Activated T-cell treated with anti-CD3 and anti-CD28 coated beads, Interleukin-2, amount 50 U/mL, for 72 hours (primary cell): ENCODE measurements at regions not wholly inside any gene's neighbourhood (a gene's known extent, or its start where the extent isn't known, plus 50 kb on each side); places are given as distances from the start of the nearest gene placed in this dataset.

Source experiments
- ATAC-seq, 2 donors: fragments of 150-1000 bp; cut with Tn5 transposase; replicated peaks in 1 of 2; 2 replicates each; pipeline ENCODE4 v1.10.0; 2021; ENCODE audit warnings: moderate library complexity in 2 of 2, mild to moderate bottlenecking in 1 of 2
- DNase-seq, 2 donors: peaks; one replicate each; pipeline ENCODE4 v3.0.0; 2021 to 2022; ENCODE audit warnings: mixed read lengths in 1 of 2
- H3K27ac Mint-ChIP-seq: one replicate; pipeline ENCODE4 v1.8.0; 2022; ENCODE audit warnings: mild to moderate bottlenecking, moderate library complexity, mixed read lengths
- H3K27me3 Mint-ChIP-seq: one replicate; pipeline ENCODE4 v1.8.0; 2022; ENCODE audit warnings: low read depth, mixed read lengths
- H3K36me3 Mint-ChIP-seq, 2 donors: one replicate each; pipeline ENCODE4 v1.8.0; 2022; ENCODE audit warnings: mixed read lengths in 2 of 2, mild to moderate bottlenecking in 1 of 2; ENCODE audit not compliant: insufficient read depth in 2 of 2
- H3K4me1 Mint-ChIP-seq: one replicate; pipeline ENCODE4 v1.8.0; 2022; ENCODE audit warnings: low read depth, mixed read lengths
- H3K4me3 Mint-ChIP-seq, 2 donors: one replicate each; pipeline ENCODE4 v1.8.0; 2022; ENCODE audit warnings: mild to moderate bottlenecking in 2 of 2, mixed read lengths in 2 of 2, moderate library complexity in 2 of 2
- H3K9me3 Mint-ChIP-seq, 2 donors: one replicate each; pipeline ENCODE4 v1.8.0; 2022; ENCODE audit warnings: mixed read lengths in 2 of 2

DNA sequence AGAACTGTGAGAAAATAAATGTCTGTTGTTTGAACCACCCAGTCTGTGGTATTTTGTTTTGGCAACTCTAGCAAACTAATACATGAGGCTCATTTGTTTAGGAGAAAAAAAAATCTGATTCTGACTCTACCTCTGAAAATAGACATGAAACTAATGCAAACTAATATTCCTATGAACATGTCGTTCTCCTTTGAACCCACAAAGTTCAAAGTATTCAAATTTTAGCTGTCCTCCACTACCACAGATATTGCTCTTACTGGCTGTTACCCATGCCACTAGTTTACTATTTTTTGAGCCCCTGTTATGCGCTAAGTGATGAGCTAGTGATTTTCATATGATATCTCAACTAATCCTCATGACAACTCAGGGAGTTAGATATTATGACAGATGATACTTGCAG, 58.8 kb upstream of the ZNF804B start:
- no peaks in the 10 kb centered on the region for H3K27me3 Mint-ChIP-seq
- H3K9me3 Mint-ChIP-seq: no peaks in the 10 kb centered on the region
- H3K36me3 Mint-ChIP-seq: no peaks in the 10 kb centered on the region
- DNase-seq (no peak), ATAC-seq (no peak)
- no peak overlapping the region for H3K27ac Mint-ChIP-seq
- no peak overlapping the region for H3K4me3 Mint-ChIP-seq
- no peaks in the 10 kb centered on the region for H3K4me1 Mint-ChIP-seq

- H3K9me3 Mint-ChIP-seq: no peaks in the 10 kb centered on the region
- no peak for ATAC-seq
- no peak overlapping the region for H3K27ac Mint-ChIP-seq
- H3K4me3 Mint-ChIP-seq: no peak overlapping the region
- no peak for DNase-seq
- no peaks in the 10 kb centered on the region for H3K36me3 Mint-ChIP-seq
- no peaks in the 10 kb centered on the region for H3K27me3 Mint-ChIP-seq
- no peaks in the 10 kb centered on the region for H3K4me1 Mint-ChIP-seq
Measured at GRCh38 chr7:88694207-88694606, 65.3 kb upstream of the ZNF804B start.

GRCh38 chr7:88693131-88693530, 66.4 kb upstream of the ZNF804B start:
- no peak for DNase-seq
- no peaks in the 10 kb centered on the region for H3K4me1 Mint-ChIP-seq
- H3K27me3 Mint-ChIP-seq: no peaks in the 10 kb centered on the region
- H3K27ac Mint-ChIP-seq: no peak overlapping the region
- H3K36me3 Mint-ChIP-seq: no peaks in the 10 kb centered on the region
- no peak overlapping the region for H3K4me3 Mint-ChIP-seq
- no peak for ATAC-seq
- no peaks in the 10 kb centered on the region for H3K9me3 Mint-ChIP-seq

GRCh38 chr7:88692493-88692892, 67.0 kb upstream of the ZNF804B start:
- Mint-ChIP-seq H3K4me3 (no peak overlapping the region), H3K27me3 (no peaks in the 10 kb centered on the region), H3K4me1 (no peaks in the 10 kb centered on the region), H3K36me3 (no peaks in the 10 kb centered on the region), H3K9me3 (no peaks in the 10 kb centered on the region), H3K27ac (no peak overlapping the region)
- DNase-seq (no peak), ATAC-seq (no peak)

DNA sequence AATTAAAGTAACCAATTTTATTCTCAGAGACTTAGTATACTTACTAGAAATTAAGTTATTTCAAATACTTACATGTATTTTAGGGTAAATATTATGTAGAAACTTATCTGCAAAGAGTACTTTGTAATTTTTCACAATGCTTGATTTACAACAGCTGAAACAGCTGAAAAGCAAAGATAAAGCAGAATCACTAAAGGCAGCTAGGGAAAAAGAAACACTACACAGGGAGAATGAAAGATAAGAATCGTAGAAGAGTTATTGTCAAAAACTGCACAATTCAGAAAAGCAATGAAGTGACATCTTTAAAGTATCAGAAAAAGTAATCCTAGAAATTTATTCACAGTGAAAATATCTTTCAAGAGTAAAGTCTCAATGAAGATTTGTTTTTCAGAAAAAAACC, 69.7 kb upstream of the ZNF804B start:
- peaks cover 0 to 4% of the 10 kb centered on the region in 2 donors for H3K9me3 Mint-ChIP-seq
- no peak overlapping the region for H3K4me3 Mint-ChIP-seq
- DNase-seq (no peak), ATAC-seq (no peak)
- H3K27ac Mint-ChIP-seq: no peak overlapping the region
- no peaks in the 10 kb centered on the region for H3K36me3 Mint-ChIP-seq
- no peaks in the 10 kb centered on the region for H3K27me3 Mint-ChIP-seq
- H3K4me1 Mint-ChIP-seq: no peaks in the 10 kb centered on the region

DNA sequence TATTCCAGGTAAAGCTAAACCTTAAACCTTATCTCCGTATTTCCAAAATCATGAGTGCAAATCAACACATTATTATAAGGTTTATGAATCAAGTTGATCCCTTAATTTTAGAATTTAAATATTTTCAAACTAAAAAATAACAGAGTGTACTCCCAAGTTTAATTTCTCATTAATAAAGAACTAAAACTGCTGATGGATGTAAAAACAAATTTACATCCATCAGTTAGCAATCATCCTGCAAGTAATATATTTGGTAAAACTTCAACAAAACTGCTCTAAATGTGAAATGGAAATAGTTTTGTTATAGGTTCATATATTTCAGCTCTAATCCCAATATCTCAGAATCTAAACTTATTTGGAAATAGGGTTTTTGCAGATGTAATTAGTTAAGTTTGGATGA, 71.3 kb upstream of the ZNF804B start:
- Mint-ChIP-seq H3K9me3 (peaks cover 0 to 4% of the 10 kb centered on the region in 2 donors), H3K27me3 (no peaks in the 10 kb centered on the region), H3K4me1 (no peaks in the 10 kb centered on the region), H3K4me3 (no peak overlapping the region), H3K36me3 (no peaks in the 10 kb centered on the region), H3K27ac (no peak overlapping the region)
- DNase-seq (no peak), ATAC-seq (no peak)

- Mint-ChIP-seq H3K27ac (no peak overlapping the region), H3K4me3 (no peak overlapping the region)
- no peak for ATAC-seq
Measured at GRCh38 chr7:88686468-88687229, 72.9 kb upstream of the ZNF804B start.

GRCh38 chr7:88681682-88682081, 77.8 kb upstream of the ZNF804B start:
- Mint-ChIP-seq H3K36me3 (no peaks in the 10 kb centered on the region), H3K9me3 (peaks cover under 1 to 4% of the 10 kb centered on the region in 2 donors), H3K4me3 (no peak overlapping the region), H3K27me3 (no peaks in the 10 kb centered on the region), H3K27ac (no peak overlapping the region), H3K4me1 (no peaks in the 10 kb centered on the region)
- ATAC-seq: no peak
- no peak for DNase-seq

More at GRCh38 chr7:88686468-88687229, 72.9 kb upstream of the ZNF804B start:
- H3K27me3 Mint-ChIP-seq: no peaks in the 10 kb centered on the region
- DNase-seq: no peak
- H3K36me3 Mint-ChIP-seq: no peaks in the 10 kb centered on the region
- H3K9me3 Mint-ChIP-seq: peaks cover 0 to 4% of the 10 kb centered on the region in 2 donors
- no peaks in the 10 kb centered on the region for H3K4me1 Mint-ChIP-seq

- H3K36me3 Mint-ChIP-seq: no peaks in the 10 kb centered on the region
- ATAC-seq: no peak
- H3K27ac Mint-ChIP-seq: no peak overlapping the region
- H3K4me1 Mint-ChIP-seq: no peaks in the 10 kb centered on the region
- no peak for DNase-seq
- no peak overlapping the region for H3K4me3 Mint-ChIP-seq
- peaks cover 0 to 5% of the 10 kb centered on the region in 2 donors for H3K9me3 Mint-ChIP-seq
- H3K27me3 Mint-ChIP-seq: no peaks in the 10 kb centered on the region
Measured at GRCh38 chr7:88670536-88670935, 89.0 kb upstream of the ZNF804B start.

- no peaks in the 10 kb centered on the region for H3K36me3 Mint-ChIP-seq
- H3K4me3 Mint-ChIP-seq: no peak overlapping the region
- H3K4me1 Mint-ChIP-seq: no peaks in the 10 kb centered on the region
- H3K27me3 Mint-ChIP-seq: no peaks in the 10 kb centered on the region
- ATAC-seq (no peak), DNase-seq (no peak)
- H3K9me3 Mint-ChIP-seq: peaks cover 0 to 5% of the 10 kb centered on the region in 2 donors
- H3K27ac Mint-ChIP-seq: no peak overlapping the region
Measured at GRCh38 chr7:88669913-88670312, 89.6 kb upstream of the ZNF804B start.

- no peaks in the 10 kb centered on the region for H3K4me1 Mint-ChIP-seq
- H3K4me3 Mint-ChIP-seq: no peak overlapping the region
- H3K27me3 Mint-ChIP-seq: no peaks in the 10 kb centered on the region
- no peak for DNase-seq
- H3K36me3 Mint-ChIP-seq: no peaks in the 10 kb centered on the region
- ATAC-seq: no peak
- H3K27ac Mint-ChIP-seq: no peak overlapping the region
- peaks cover 0 to 8% of the 10 kb centered on the region in 2 donors for H3K9me3 Mint-ChIP-seq
Measured at GRCh38 chr7:88668591-88668990, 90.9 kb upstream of the ZNF804B start.

- Mint-ChIP-seq H3K27me3 (no peaks in the 10 kb centered on the region), H3K36me3 (no peaks in the 10 kb centered on the region), H3K4me1 (no peaks in the 10 kb centered on the region), H3K9me3 (peaks cover 0 to 5% of the 10 kb centered on the region in 2 donors), H3K27ac (no peak overlapping the region), H3K4me3 (no peak overlapping the region)
- no peak for ATAC-seq
- DNase-seq: no peak
Measured at GRCh38 chr7:88666626-88667025, 92.9 kb upstream of the ZNF804B start.

GRCh38 chr7:88665892-88666514, 93.5 kb upstream of the ZNF804B start:
- no peaks in the 10 kb centered on the region for H3K36me3 Mint-ChIP-seq
- no peak for DNase-seq
- no peak overlapping the region for H3K4me3 Mint-ChIP-seq
- H3K27ac Mint-ChIP-seq: no peak overlapping the region
- peaks cover 0 to 5% of the 10 kb centered on the region in 2 donors for H3K9me3 Mint-ChIP-seq
- no peak for ATAC-seq
- H3K27me3 Mint-ChIP-seq: no peaks in the 10 kb centered on the region
- H3K4me1 Mint-ChIP-seq: no peaks in the 10 kb centered on the region
